ENCODE measurements at regions not wholly inside any gene's neighbourhood (a gene's known extent, or its start where the extent isn't known, plus 50 kb on each side); places are given as distances from the start of the nearest gene placed in this dataset.

DNA sequence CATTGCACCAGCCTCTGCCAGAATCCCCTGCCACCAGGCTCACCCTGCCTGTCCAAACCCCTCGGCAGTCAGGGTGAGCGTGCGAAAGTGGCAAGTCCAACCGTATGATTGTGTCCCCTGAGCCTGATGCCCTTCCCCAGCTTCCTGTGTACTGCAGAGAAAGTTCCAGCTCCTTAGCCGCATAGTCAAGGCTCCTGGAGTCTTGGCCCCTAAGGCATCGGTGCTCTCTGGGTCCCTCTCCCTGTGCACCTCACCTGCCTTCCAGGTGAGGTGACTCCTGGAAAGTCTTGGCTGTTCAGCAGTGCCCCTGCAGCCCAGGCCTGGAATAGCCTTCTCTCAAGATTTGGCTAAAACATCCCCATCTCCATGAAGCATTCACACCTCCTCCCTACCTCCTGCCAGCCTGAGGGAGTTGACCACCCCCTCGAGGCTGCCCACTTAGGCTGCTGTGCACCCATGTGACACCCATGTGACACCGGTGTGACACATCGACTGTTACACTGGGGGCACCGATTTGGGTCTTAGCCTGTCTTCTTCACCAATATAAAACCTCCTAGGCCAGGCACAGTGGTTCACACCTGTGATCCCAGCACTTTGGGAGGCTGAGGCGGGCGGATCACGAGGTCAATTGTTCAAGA lies 56.1 kb upstream of the ELN start:
- no TSS peak for BruUV-seq (replicated peaks)
- ATAC-seq (peak; percentile 43), FAIRE-seq (no peak), DNase-seq (ENCODE audit: low spot score) (no peak)
- ChIA-PET CTCF (ENCODE audit: low intra/inter-chr PET ratio, low total read pairs) (no interaction called here), POLR2A (no interaction called here)
- WGBS (ENCODE audit: low lambda C conversion rate), result 54% methylated on average over 12 of the region's 13 CpGs
- no peak overlapping the region for H3K4me3 ChIP-seq (replicated peaks in 1 of 3; ENCODE audit: insufficient read depth in 1 of 3, low read depth in 2 of 3, low read length in 3 of 3)
- no peak overlapping the region for H3K4me2 ChIP-seq (ENCODE audit: low read depth, low read length)
- no peaks in the 10 kb centered on the region for H3K4me1 ChIP-seq (ENCODE audit: insufficient read depth, low read length)
- H3K79me2 ChIP-seq (ENCODE audit: insufficient read depth, low read length), result no peaks in the 10 kb centered on the region
- H3K27me3 ChIP-seq (ENCODE audit: control insufficient read depth in 1 of 2, insufficient read depth in 2 of 2, low read length in 2 of 2), result peaks cover 1% of the 10 kb centered on the region in 2 experiments; a peak in 2 of 5 replicates
- H2AFZ ChIP-seq (ENCODE audit: low read length), result no peak overlapping the region
- TF ChIP-seq CENPT (CRISPR knock-in tag; IDR thresholded peaks at IDR 0.05; ENCODE audit: low read depth), result no peak
- no peak for TF ChIP-seq ZSCAN25 (CRISPR knock-in tag; IDR thresholded peaks at IDR 0.05)
- TF ChIP-seq ARNTL (CRISPR knock-in tag; IDR thresholded peaks at IDR 0.05), result no peak
- TF ChIP-seq, protein P1, sequence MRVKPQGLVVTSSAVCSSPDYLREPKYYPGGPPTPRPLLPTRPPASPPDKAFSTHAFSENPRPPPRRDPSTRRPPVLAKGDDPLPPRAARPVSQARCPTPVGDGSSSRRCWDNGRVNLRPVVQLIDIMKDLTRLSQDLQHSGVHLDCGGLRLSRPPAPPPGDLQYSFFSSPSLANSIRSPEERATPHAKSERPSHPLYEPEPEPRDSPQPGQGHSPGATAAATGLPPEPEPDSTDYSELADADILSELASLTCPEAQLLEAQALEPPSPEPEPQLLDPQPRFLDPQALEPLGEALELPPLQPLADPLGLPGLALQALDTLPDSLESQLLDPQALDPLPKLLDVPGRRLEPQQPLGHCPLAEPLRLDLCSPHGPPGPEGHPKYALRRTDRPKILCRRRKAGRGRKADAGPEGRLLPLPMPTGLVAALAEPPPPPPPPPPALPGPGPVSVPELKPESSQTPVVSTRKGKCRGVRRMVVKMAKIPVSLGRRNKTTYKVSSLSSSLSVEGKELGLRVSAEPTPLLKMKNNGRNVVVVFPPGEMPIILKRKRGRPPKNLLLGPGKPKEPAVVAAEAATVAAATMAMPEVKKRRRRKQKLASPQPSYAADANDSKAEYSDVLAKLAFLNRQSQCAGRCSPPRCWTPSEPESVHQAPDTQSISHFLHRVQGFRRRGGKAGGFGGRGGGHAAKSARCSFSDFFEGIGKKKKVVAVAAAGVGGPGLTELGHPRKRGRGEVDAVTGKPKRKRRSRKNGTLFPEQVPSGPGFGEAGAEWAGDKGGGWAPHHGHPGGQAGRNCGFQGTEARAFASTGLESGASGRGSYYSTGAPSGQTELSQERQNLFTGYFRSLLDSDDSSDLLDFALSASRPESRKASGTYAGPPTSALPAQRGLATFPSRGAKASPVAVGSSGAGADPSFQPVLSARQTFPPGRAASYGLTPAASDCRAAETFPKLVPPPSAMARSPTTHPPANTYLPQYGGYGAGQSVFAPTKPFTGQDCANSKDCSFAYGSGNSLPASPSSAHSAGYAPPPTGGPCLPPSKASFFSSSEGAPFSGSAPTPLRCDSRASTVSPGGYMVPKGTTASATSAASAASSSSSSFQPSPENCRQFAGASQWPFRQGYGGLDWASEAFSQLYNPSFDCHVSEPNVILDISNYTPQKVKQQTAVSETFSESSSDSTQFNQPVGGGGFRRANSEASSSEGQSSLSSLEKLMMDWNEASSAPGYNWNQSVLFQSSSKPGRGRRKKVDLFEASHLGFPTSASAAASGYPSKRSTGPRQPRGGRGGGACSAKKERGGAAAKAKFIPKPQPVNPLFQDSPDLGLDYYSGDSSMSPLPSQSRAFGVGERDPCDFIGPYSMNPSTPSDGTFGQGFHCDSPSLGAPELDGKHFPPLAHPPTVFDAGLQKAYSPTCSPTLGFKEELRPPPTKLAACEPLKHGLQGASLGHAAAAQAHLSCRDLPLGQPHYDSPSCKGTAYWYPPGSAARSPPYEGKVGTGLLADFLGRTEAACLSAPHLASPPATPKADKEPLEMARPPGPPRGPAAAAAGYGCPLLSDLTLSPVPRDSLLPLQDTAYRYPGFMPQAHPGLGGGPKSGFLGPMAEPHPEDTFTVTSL (CRISPR knock-in tag; IDR thresholded peaks at IDR 0.05; ENCODE audit: borderline replicate concordance), result no peak
- no peak for TF ChIP-seq ZNF367 (CRISPR knock-in tag; IDR thresholded peaks at IDR 0.05; ENCODE audit: borderline replicate concordance)
- TF ChIP-seq RARA (CRISPR knock-in tag; IDR thresholded peaks at IDR 0.05), result no peak
- no peak for TF ChIP-seq U2AF1 (optimal IDR thresholded peaks at IDR 0.05; ENCODE audit: low read depth, low read length)
- no peak for TF ChIP-seq ZNF567 (CRISPR knock-in tag; IDR thresholded peaks at IDR 0.05; ENCODE audit: borderline replicate concordance)
- no peak for TF ChIP-seq IKZF4 (CRISPR knock-in tag; IDR thresholded peaks at IDR 0.05; ENCODE audit: borderline replicate concordance, low read depth, not compliant biosample characterization)
- TF ChIP-seq, protein P2, sequence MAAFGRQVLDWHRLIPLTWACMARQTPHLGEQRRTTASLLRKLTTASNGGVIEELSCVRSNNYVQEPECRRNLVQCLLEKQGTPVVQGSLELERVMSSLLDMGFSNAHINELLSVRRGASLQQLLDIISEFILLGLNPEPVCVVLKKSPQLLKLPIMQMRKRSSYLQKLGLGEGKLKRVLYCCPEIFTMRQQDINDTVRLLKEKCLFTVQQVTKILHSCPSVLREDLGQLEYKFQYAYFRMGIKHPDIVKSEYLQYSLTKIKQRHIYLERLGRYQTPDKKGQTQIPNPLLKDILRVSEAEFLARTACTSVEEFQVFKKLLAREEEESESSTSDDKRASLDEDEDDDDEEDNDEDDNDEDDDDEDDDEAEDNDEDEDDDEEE (CRISPR knock-in tag; IDR thresholded peaks at IDR 0.05), result no peak
- no peak for TF ChIP-seq ZFYVE20 (CRISPR knock-in tag; IDR thresholded peaks at IDR 0.05; ENCODE audit: borderline replicate concordance, low read depth)
- no peak for TF ChIP-seq NFIC (IDR thresholded peaks at IDR 0.05; ENCODE audit: low read length)
- no peak for TF ChIP-seq AGO1 (IDR thresholded peaks at IDR 0.05; ENCODE audit: low read depth, low read length, poor library complexity, severe bottlenecking)
- TF ChIP-seq, protein P3, sequence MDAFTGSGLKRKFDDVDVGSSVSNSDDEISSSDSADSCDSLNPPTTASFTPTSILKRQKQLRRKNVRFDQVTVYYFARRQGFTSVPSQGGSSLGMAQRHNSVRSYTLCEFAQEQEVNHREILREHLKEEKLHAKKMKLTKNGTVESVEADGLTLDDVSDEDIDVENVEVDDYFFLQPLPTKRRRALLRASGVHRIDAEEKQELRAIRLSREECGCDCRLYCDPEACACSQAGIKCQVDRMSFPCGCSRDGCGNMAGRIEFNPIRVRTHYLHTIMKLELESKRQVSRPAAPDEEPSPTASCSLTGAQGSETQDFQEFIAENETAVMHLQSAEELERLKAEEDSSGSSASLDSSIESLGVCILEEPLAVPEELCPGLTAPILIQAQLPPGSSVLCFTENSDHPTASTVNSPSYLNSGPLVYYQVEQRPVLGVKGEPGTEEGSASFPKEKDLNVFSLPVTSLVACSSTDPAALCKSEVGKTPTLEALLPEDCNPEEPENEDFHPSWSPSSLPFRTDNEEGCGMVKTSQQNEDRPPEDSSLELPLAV (CRISPR knock-in tag; conservative IDR thresholded peaks at IDR 0.05; ENCODE audit: low read depth), result no peak
- H3K27ac ChIP-seq (ENCODE audit: extremely low read length, insufficient read depth, low read length), result no peak overlapping the region
- H3K36me3 ChIP-seq (replicated peaks in 1 of 2; ENCODE audit: control insufficient read depth in 1 of 2, insufficient read depth in 2 of 2, low read length in 2 of 2), result no peaks in the 10 kb centered on the region
- in situ Hi-C loops (cut with HindIII; ENCODE audit: extremely low pct_ligation_motif_present, low pct_unique_long_range_greater_than_20kb) (no loop called here), intact Hi-C loops (cut with micrococcal nuclease; ENCODE audit: unreplicated experiment) (no loop called here)
- no peaks in the 10 kb centered on the region for H3K9me3 ChIP-seq (ENCODE audit: low read length)
- no peaks in the 10 kb centered on the region for H4K20me1 ChIP-seq (ENCODE audit: insufficient read depth, low read length)
- H3K9ac ChIP-seq (ENCODE audit: insufficient read depth, low read depth, low read length), result no peak overlapping the region

Data from HepG2 (cell line).